ENCODE measurements at regions not wholly inside any gene's neighbourhood (a gene's known extent, or its start where the extent isn't known, plus 50 kb on each side); places are given as distances from the start of the nearest gene placed in this dataset.

GRCh38 chr2:58369594-58369993 is 128.5 kb upstream of the FANCL start:
- no peaks in the 10 kb centered on the region for H3K36me3 Mint-ChIP-seq (ENCODE audit: low read depth, unreplicated experiment)
- H3K27ac Mint-ChIP-seq (ENCODE audit: unreplicated experiment): no peak overlapping the region
- no peak for DNase-seq (ENCODE audit: low spot score)
- H3K4me1 Mint-ChIP-seq (ENCODE audit: unreplicated experiment): no peaks in the 10 kb centered on the region
- TF ChIP-seq CTCF (IDR thresholded peaks at IDR 0.05; ENCODE audit: unreplicated experiment): no peak
- no peak overlapping the region for H3K4me3 Mint-ChIP-seq (ENCODE audit: unreplicated experiment)
- no peaks in the 10 kb centered on the region for H3K9me3 Mint-ChIP-seq (ENCODE audit: unreplicated experiment)
- no peaks in the 10 kb centered on the region for H3K27me3 Mint-ChIP-seq (ENCODE audit: unreplicated experiment)

- Mint-ChIP-seq H3K27me3 (ENCODE audit: unreplicated experiment) (no peaks in the 10 kb centered on the region), H3K4me1 (ENCODE audit: unreplicated experiment) (no peaks in the 10 kb centered on the region), H3K4me3 (ENCODE audit: unreplicated experiment) (no peak overlapping the region), H3K27ac (ENCODE audit: unreplicated experiment) (no peak overlapping the region), H3K36me3 (ENCODE audit: low read depth, unreplicated experiment) (no peaks in the 10 kb centered on the region), H3K9me3 (ENCODE audit: unreplicated experiment) (no peaks in the 10 kb centered on the region)
- no peak for DNase-seq (ENCODE audit: low spot score)
- TF ChIP-seq CTCF (IDR thresholded peaks at IDR 0.05; ENCODE audit: unreplicated experiment): no peak
These were observed 123.0 kb upstream of the FANCL start for GRCh38 chr2:58364098-58364497.

GRCh38 chr2:58358026-58358425 is 116.9 kb upstream of the FANCL start:
- Mint-ChIP-seq H3K27me3 (ENCODE audit: unreplicated experiment) (peaks cover 1% of the 10 kb centered on the region), H3K4me3 (ENCODE audit: unreplicated experiment) (no peak overlapping the region), H3K9me3 (ENCODE audit: unreplicated experiment) (no peaks in the 10 kb centered on the region), H3K36me3 (ENCODE audit: low read depth, unreplicated experiment) (no peaks in the 10 kb centered on the region), H3K27ac (ENCODE audit: unreplicated experiment) (no peak overlapping the region), H3K4me1 (ENCODE audit: unreplicated experiment) (no peaks in the 10 kb centered on the region)
- no peak for DNase-seq (ENCODE audit: low spot score)
- TF ChIP-seq CTCF (IDR thresholded peaks at IDR 0.05; ENCODE audit: unreplicated experiment): no peak

GRCh38 chr2:58357521-58357920 is 116.4 kb upstream of the FANCL start:
- Mint-ChIP-seq H3K4me3 (ENCODE audit: unreplicated experiment) (no peak overlapping the region), H3K36me3 (ENCODE audit: low read depth, unreplicated experiment) (no peaks in the 10 kb centered on the region), H3K27me3 (ENCODE audit: unreplicated experiment) (peaks cover 1% of the 10 kb centered on the region), H3K27ac (ENCODE audit: unreplicated experiment) (no peak overlapping the region), H3K9me3 (ENCODE audit: unreplicated experiment) (no peaks in the 10 kb centered on the region), H3K4me1 (ENCODE audit: unreplicated experiment) (no peaks in the 10 kb centered on the region)
- TF ChIP-seq CTCF (IDR thresholded peaks at IDR 0.05; ENCODE audit: unreplicated experiment): no peak
- DNase-seq (ENCODE audit: low spot score): no peak

- Mint-ChIP-seq H3K27me3 (ENCODE audit: unreplicated experiment) (peaks cover 1% of the 10 kb centered on the region), H3K36me3 (ENCODE audit: low read depth, unreplicated experiment) (no peaks in the 10 kb centered on the region), H3K9me3 (ENCODE audit: unreplicated experiment) (no peaks in the 10 kb centered on the region), H3K27ac (ENCODE audit: unreplicated experiment) (no peak overlapping the region), H3K4me1 (ENCODE audit: unreplicated experiment) (no peaks in the 10 kb centered on the region), H3K4me3 (ENCODE audit: unreplicated experiment) (no peak overlapping the region)
- no peak for TF ChIP-seq CTCF (IDR thresholded peaks at IDR 0.05; ENCODE audit: unreplicated experiment)
- DNase-seq (ENCODE audit: low spot score): no peak
These were observed 113.1 kb upstream of the FANCL start for GRCh38 chr2:58354230-58354629.
